ENCODE measurements at regions not wholly inside any gene's neighbourhood (a gene's known extent, or its start where the extent isn't known, plus 50 kb on each side); places are given as distances from the start of the nearest gene placed in this dataset.

DNA sequence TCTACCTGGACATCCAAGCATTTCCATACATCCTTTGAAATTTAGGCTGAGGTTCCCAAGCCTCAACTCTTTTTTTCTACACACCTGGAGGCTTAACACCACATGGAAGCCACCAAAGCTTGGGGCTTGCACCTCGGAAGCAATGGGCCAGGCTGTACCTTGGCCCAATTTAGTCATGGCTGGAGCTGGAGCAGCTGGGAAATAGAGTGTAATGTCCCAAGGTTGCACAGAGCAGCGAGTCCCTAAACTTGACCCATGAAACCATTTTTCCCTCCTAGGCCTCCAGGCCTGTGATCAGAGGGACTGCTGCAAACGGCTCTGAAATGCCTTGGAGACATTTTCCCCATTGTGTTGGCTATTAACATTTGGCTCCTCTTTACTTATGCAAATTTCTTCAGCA, 1574.3 kb upstream of the ZEB2 start:
- DNase-seq, result no peak

More for the DNA sequence above, 1574.3 kb upstream of the ZEB2 start:
- H2BK120ac ChIP-seq (ENCODE audit: low read depth, low read length, poor library complexity, severe bottlenecking), result no peak overlapping the region
- no peak for TF ChIP-seq CTCF (conservative IDR thresholded peaks at IDR 0.05)
- H3K27ac ChIP-seq (ENCODE audit: insufficient read length, low read depth, low read length), result no peak overlapping the region
- H3K14ac ChIP-seq (ENCODE audit: insufficient read depth, low read length), result no peak overlapping the region
- H3K4me1 Mint-ChIP-seq, result no peaks in the 10 kb centered on the region
- no peaks in the 10 kb centered on the region for H3K23me2 ChIP-seq (ENCODE audit: insufficient read length, low read depth, low read length, poor library complexity, severe bottlenecking)
- H3K79me1 ChIP-seq (ENCODE audit: insufficient read depth, low read depth, low read length, poor library complexity, severe bottlenecking), result no peaks in the 10 kb centered on the region
- no peaks in the 10 kb centered on the region for H4K20me1 ChIP-seq (ENCODE audit: control insufficient read depth, insufficient read depth, insufficient read length)
- H3K4me3 Mint-ChIP-seq, result no peak overlapping the region
- WGBS (ENCODE audit: extremely low coverage, insufficient read length, low lambda C conversion rate), result no CpG with 5 or more reads among the region's 3 CpGs
- no peak overlapping the region for H3K18ac ChIP-seq (ENCODE audit: insufficient read length, low read depth, low read length)
- H3T11ph ChIP-seq (ENCODE audit: low read length), result no peak overlapping the region
- no peak overlapping the region for H3K9ac ChIP-seq (ENCODE audit: extremely low read depth, insufficient read length, low read length)
- no peaks in the 10 kb centered on the region for H3K27me3 Mint-ChIP-seq (ENCODE audit: low read depth)
- no peak overlapping the region for H4K91ac ChIP-seq (ENCODE audit: insufficient read length, low read depth, low read length)
- H3K4me2 ChIP-seq (ENCODE audit: insufficient read depth, insufficient read length, low read length), result no peak overlapping the region
- no peak overlapping the region for H2BK15ac ChIP-seq (ENCODE audit: low read depth, low read length)
- H2BK12ac ChIP-seq (ENCODE audit: insufficient read length, low read depth, low read length), result no peak overlapping the region
- H3K4me1 ChIP-seq (ENCODE audit: insufficient read depth, low read length), result no peaks in the 10 kb centered on the region
- H3K27me3 ChIP-seq (ENCODE audit: insufficient read depth, low read length), result no peaks in the 10 kb centered on the region
- H3K23ac ChIP-seq (ENCODE audit: insufficient read length, low read depth, low read length), result no peak overlapping the region
- H2AK5ac ChIP-seq (ENCODE audit: insufficient read length, low read length), result no peak overlapping the region
- H3K56ac ChIP-seq (ENCODE audit: insufficient read length, low read depth, low read length), result no peak overlapping the region
- peaks cover 26 to 41% (median 33%) of the 10 kb centered on the region in 3 experiments for H3K36me3 Mint-ChIP-seq (ENCODE audit: insufficient read depth in 1 of 3, low read depth in 3 of 3)
- no peak overlapping the region for H4K8ac ChIP-seq (replicated peaks; ENCODE audit: insufficient read length, low read depth, low read length)
- no peaks in the 10 kb centered on the region for H3K79me2 ChIP-seq (ENCODE audit: insufficient read depth, low read length)
- H2BK5ac ChIP-seq (ENCODE audit: insufficient read length, low read length), result no peak overlapping the region
- peaks cover 36 to 45% of the 10 kb centered on the region in 2 experiments for H3K9me3 Mint-ChIP-seq
- H3K27ac Mint-ChIP-seq, result no peak overlapping the region
- H4K5ac ChIP-seq (ENCODE audit: insufficient read length, low read depth, low read length), result no peak overlapping the region
- H2AFZ ChIP-seq (ENCODE audit: low read length), result no peak overlapping the region
- no peak overlapping the region for H3K4ac ChIP-seq (ENCODE audit: low read depth, low read length)
- peaks cover 20% of the 10 kb centered on the region for H3K9me3 ChIP-seq (ENCODE audit: control insufficient read depth, low read depth, low read length)
- H2BK20ac ChIP-seq (ENCODE audit: low read depth, low read length, poor library complexity, severe bottlenecking), result no peak overlapping the region
